ENCODE measurements at regions not wholly inside any gene's neighbourhood (a gene's known extent, or its start where the extent isn't known, plus 50 kb on each side); places are given as distances from the start of the nearest gene placed in this dataset.
"Not testable (repeated sequence)": the region's sequence is repeated elsewhere in the genome, so short reads cannot be mapped to it uniquely, and the experiment has no call there.

DNA sequence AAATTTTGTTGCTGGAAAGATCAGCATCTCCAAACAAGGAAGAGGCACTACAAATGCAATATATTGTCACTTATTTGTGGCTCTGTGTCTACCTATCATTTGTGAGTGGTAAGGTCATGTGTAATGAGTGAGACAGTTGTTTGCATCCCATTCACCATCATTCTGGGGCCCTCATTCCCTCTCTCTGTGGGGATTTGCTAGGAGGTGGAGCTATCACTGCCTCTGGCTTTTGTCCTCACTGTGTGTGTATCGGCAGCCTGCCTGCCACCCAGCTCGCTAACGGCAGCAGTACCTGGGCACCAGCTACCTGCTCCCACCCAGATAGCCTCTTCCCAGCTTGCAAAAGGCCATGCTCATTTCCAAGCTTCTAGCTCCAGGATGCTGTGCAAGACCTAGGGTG lies 379.2 kb upstream of the ZFHX3 start:
- no peak for DNase-seq

DNA sequence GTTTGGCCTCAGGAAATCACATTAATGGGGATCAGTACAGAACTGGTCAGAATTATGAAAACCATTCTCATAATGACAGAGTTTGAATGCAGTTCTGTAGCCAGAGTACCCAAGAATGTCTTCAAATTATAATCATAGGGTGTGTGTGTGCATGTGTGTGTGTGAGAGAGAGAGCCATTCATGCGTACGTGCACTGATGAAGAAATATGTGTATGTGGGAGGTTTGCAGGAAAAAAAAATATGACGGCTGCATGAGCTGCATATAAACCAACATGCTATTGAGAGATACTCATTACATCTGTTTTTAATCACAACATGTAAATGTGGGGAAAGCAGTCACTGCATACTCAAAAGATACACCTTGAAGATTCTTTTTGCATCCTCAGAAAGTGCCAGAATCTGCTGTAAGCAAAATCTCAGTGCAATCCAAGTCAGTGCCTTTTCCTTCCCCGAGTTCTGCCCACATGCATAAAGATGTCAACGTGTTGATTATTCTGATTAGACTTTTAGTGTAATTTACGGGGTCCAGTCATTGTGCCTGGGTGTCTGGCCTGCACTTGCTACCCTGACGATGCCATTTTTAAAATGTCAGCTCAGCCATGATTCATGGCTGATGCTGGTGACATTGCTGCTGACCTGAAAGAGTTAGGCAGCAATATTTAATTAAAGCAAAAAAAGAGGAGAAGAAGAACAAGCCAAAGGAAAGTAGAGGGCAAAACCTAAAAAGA lies 378.7 kb upstream of the ZFHX3 start:
- DNase-seq: no peak

DNA sequence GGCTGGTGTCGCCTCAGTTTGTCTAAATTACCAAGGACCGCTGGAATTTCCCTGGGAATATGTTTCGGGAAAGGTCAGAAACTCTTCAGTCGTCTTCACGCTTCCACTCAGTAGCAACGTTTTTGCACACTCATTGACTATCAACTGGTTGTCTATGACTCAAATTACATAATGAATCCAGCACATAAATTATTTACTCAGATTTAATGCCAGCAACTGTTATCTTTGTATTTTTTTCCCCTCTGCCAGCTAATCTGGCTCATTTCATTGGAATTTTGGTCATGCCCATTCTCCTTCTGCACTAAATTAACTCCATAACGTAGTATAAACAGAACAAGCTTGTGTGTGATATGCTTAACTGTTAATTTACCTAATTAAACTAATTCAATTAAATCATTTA lies 372.7 kb upstream of the ZFHX3 start:
- DNase-seq: no peak

DNA sequence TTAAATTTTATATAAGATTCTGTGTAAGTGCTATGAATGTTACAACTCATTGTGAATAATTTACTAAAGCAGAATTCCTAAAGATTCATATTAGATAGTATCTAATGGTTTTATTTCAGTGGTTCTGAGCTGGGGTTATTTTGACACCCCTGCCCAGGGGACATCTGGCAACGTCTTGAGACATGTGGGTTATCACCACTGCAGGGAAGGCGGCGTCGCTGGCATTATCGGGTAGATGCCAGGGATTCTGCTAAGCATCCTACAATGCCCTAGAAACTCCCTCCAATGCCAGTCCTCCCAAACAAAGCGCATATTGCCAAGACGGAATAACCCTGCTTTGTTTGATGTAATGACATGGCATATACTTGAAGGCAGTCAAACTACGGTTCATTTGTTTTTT lies 372.3 kb upstream of the ZFHX3 start:
- DNase-seq: no peak

DNA sequence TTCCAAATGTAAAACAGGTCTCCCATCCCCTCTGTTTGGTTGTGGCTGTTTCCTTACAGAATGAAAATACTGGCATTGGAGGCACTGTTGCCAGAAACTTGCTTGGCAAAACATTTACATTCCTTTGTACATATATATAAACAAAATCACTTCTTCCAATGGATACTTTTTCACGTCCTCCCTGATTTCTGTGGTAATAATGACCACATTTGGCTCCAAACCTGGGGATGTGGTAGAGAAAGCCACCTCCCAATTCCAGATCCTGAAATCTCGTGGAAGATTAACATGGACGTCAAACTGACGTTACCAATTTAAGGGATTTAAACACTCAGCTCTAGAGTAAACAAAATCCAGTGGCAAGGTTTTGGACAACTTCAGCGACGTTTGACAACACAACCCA lies 370.8 kb upstream of the ZFHX3 start:
- DNase-seq: no peak

DNA sequence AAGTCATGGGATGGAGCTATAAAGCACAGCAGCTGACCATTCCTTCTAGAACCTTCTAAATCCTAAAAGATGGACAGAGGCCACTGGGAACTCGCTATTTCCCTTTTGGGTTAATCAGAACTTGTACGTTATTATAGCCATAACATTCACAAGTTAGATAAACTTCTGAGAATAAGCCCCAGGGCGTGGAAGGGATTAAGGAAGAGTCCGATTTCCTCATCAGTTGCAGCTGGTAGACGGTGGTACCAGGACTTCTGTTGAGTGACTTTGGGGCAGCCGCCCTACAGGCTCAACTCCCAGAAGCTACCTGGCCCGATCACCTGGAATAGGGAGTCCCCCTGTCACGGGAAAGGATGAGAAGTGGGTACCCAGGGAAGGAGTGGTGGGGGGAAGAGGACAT lies 370.1 kb upstream of the ZFHX3 start:
- DNase-seq: no peak

DNA sequence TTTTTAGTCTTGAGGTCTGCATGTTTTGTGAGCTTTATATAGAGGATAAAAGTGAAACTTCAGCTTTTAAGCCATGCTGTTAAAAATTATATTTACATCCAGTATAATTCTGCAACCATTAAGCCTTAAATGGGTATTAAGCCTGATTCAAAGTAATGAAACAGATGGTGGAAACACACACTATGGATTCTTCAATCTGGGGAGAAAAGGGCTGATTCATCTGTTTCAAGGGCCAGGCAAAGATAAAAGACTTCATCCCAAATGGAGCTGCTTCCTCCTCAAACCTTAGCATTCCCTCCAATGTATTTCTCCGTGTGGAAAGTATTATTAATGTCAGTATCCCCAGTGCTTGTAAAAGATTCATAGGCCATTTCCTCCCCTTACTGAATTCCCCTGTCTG lies 367.4 kb upstream of the ZFHX3 start:
- no peak for DNase-seq

DNA sequence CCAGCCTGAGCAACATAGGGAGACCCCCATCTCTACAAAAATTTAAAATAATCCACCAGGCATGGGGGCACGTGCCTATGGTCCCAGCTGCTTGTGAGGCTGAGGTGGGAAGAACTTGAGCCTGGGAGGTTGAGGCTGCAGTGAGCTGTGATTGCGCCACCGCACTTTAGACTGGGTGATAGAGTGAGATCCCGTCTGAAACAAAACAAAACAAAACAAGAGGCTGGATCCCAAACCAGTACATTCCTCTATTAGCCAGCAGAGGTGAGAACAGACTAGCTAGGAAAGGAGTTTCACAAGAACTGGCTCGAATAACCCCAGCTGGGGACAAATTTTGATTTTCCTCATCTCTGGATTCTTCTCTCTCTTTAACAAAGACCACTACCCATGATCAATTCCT lies 366.7 kb upstream of the ZFHX3 start:
- no peak for DNase-seq

DNA sequence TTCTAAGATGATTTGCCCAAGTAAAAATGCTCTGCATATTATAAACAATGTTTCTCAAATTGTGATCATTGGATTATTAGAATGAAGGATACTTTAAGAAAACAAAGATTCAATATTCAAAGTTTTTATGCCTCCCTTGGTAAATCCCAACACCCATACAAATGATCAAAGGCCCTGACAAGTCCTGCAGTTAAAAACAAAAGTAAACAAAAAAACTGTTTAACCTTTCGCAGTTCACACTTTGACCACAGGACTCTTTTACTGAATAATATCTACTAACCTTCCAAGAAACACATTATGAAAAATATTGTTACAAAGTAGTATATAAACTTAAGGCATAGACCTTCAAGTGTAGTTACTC lies 365.9 kb upstream of the ZFHX3 start:
- DNase-seq: no peak

DNA sequence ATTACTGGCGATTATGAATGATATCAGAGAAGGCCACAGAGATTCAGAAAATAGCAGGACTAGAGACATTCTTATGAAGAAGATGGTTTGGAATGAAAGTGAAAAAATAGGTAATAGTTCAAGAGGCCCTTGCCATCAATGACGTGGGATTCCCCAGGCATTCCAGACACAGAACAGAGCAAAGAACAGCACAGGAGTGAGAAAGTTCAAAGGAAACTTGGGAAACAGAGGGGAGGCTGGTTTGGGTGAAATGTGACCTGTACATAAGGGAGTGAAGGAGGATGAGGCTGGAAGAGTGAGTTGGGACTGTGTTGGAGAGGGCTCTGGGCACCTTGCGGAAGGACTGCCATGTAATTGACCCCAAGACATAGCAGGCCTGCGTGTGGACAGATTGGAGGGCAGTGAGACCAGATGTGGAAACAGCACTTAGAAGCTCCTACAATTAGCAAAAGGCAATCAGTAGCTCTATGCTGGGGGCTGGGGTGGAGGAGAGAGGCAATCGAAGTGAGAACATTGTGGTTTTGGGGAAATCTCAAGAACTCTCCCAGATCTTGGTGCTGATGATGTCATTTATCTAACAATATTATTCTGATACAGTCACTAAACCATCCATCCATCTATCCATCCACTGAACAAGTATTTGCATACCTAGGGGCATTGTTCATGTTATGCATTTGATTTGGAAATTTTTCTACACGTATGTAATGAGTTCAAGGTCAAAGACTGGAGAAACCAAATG lies 365.3 kb upstream of the ZFHX3 start:
- DNase-seq: no peak

DNA sequence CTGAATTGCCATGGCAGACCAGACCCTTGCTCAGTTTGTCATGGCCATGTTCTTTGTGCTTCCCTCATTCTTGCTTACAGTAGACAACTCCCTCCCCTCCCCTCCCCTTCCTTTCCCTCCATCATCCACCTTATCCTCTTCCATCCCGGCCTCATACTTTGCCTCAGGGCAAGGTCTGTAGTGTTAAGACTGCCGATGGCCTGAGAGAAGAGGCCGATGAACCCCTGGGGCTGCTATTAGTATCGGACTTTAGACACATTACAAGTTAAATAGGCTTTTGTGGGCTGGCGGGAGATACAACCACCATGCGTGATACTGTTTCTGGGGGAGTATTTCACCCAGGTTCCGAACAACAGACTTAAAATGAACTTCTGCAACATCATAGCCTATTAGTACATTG lies 364.5 kb upstream of the ZFHX3 start:
- no peak for DNase-seq

DNA sequence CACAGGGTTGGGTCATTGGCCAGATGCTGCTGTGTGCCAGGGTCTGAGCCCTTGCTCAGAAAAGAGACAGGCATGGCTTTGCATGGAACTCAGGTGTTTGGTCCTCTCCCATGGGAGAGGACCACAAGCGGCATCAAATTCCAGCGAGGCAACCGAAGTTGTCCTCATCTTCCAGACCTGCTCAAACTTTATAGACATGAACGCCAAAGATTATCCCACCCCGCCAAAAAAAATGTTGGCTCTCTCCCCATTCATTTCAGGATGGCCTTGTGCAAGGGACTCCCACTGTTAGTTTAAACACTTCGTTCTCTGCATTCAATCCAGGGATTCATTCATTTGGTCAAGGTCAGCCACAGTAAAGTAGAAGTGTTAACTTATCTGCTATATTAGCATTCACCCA lies 360.8 kb upstream of the ZFHX3 start:
- DNase-seq: no peak

DNA sequence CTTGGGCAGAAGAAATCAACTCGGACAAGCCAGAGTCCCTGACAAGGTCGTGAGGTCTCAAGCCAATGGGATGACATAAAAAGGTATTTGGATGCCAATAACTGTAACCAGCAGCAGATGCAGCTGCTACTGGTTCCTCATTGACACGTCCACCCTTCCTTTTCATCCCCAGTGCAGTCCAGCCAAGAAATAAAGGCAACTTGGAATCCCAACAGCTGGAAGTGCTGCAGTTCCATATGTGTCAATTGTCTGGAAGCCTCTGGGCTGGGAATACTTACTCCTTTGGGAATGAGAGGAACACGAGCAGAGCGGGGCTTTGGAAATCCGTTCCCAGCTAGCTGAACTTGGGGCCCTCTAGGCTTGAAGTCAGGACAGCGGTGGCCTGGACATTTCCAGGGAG lies 360.4 kb upstream of the ZFHX3 start:
- DNase-seq: no peak

DNA sequence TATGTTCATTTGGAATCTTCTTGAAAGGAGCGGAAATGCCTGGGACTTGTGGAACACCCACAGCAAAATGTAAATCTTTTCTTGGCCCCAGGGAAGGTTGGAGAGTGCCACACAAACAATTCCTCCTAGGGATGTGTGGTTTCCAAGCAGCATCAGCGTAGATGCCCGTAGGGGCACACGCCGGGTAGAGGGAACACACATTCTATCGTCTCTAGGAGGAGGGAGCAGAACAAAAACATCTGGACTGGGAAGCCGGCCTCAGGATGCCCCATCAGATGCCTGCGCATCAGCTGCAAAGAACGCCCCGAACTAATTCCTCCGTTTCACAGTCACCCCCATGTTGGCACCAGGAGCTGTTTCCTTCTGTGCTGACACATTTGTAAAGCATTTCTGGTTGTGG lies 357.9 kb upstream of the ZFHX3 start:
- no peak for DNase-seq

DNA sequence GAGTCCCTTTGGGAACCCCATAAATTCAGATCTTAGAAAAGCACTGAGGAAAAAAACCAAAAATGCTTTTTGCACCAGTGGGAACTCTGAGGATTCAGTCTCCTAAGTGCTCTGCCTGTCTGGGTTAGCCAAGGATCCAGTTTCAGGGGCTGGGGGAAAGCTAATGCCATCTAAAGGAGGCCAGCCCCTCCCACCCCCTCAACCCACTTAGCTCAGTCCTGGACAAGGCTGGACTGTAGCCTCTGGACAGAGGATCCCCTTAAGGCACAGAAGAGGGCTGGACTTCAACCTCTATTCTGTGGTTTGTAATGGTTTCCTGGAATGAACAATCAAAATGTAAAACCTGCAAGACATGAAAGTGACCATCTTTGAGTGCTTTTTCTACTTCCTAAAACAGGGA lies 356.1 kb upstream of the ZFHX3 start:
- DNase-seq: no peak

DNA sequence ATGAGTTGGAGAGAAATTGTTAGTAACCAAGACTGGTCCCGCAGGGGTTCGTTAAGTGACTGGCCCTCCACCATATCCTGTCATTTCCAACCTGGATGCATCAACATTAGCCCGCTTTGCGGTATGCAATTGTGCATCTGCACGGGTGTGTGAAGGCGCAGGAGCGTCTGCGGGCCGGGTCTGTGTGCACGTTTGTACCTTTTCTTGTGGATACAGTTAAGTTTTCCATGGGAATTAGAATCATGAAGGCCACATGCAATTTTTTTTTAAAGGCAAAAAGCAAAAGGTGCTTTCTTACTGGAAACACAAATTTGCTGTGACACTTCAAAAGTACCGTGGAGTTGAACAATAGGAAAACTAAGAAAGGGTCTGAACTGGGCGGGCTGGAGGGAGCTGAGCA lies 355.4 kb upstream of the ZFHX3 start:
- DNase-seq: no peak

DNA sequence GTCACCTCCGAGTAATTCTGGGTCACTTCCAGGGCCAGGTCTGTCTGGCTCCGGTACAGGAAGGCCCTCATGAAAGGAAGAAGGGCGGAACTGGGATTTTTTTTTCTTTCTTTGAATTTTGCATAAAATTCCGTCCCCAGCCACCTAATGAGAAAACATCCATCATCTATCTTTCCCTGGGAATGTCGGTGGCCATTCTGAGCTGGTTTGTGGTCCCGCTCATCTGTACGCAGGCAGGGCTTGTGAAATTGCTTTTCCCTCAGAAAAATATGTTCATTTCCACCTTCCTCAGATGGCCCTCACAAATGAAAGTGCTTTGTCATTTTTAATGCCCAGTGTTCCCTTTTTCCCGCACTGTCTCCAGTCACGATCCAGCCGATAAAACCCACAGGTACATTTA lies 353.0 kb upstream of the ZFHX3 start:
- DNase-seq: no peak

DNA sequence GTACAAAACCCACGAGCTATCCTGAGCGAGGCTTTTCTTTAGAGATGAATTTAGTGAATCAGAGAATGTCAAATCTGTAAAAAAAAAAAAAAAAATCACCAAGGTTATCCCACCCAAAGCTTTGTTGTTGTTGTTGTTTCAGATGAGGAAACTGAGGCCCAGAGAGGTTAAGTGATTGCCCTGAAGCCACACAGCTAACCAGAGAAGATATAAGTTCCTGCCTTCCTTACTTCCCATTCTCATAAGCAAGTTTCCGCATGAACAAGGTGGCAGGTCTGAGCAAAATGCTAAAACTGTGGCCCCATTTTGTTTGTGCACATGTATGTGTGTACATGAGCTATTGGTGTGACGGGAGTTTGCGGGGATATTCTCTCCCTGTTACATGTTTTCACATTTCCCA lies 352.1 kb upstream of the ZFHX3 start:
- DNase-seq: no peak

DNA sequence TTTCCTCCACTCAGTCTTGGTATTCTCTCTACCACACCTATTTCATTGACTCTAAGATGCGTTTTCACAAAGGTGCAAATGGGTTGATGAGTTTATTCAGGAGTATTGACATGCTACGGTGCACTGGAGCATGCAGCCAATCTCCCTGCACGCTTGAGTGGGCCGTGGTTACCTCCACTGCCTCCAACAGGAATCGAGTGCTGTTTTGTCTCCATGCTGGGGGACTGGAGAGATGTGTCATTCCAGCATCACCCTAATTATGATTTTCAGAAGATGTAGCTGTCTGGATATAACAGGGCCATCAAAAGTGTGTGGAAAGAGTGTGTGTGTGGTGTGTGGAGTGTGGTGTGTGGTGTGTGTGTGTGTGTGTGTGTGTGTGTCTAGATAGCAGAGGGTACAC lies 351.6 kb upstream of the ZFHX3 start:
- DNase-seq: peak; percentile 3

DNA sequence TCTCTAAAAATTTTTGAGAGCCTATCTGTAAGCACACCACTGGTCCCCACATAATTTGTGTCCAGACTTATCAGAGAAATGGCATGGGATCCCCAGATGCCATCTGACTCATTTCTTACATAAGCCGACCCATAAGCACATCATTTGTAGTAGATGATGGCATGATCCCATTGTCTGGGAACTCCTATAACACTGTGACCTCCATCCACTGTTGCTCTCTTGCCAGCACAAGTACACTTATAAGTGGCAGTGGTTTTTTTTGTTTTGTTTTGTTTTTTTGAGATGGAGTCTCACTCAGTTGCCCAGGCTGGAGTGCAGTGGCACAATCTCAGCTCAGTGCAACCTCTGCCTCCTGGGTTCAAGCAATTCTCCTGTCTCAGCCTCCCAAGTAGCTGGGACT lies 350.7 kb upstream of the ZFHX3 start:
- not testable (repeated sequence) for DNase-seq

DNA sequence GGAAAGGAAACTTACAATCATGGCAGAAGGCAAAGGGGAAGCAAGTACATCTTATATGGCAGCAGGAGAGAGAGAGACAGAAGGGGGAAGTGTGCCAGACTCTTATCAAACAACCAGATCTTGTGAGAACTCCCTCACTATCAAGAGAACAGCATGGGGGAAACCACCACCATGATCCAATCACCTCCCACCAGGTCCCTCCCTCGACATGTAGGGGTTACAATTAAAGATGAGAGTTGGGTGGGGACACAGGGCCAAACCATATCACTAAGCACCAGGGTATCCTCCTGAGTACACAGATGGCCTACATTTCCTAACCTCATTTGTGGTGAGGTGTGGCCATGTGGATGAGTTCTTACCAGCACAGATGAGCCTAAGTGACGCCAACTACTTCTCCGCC lies 348.6 kb upstream of the ZFHX3 start:
- DNase-seq: no peak

DNA sequence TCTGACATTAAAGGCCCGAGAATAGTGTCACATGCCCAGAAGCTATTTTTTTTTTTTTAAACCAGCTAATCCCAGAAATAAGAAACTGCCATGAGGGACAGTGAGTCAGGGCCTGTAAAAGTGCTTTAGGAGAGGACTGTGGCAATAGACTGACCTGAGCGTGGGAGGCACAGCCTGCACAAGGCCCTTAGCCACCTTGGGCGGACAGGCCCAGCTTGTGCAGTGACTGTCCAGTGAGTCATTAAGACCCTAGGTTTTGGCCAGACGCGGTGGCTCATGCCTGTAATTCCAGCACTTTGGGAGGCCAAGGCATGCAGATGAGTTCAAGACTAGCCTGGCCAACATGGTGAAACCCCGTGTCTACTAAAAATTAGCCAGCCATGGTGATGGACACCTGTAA lies 343.0 kb upstream of the ZFHX3 start:
- DNase-seq: no peak

DNA sequence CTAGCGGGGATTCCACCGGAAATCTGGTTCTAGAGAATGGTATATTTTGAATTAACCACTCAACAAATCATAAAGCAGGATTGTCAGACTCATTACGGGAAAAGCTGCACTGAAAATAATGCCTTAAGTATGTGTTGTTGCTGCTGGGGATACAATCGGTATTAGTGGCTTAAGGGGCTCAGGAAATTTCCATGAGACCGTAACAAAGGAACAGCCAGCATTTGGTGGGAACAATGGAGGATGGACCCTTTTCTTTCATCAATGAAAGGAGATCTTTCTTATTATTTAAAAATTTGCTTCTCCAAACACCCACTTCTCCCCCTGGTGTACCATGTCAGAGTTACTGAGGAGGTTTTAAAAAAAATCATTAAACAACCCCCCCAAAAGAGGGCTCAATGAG lies 342.6 kb upstream of the ZFHX3 start:
- no peak for DNase-seq

DNA sequence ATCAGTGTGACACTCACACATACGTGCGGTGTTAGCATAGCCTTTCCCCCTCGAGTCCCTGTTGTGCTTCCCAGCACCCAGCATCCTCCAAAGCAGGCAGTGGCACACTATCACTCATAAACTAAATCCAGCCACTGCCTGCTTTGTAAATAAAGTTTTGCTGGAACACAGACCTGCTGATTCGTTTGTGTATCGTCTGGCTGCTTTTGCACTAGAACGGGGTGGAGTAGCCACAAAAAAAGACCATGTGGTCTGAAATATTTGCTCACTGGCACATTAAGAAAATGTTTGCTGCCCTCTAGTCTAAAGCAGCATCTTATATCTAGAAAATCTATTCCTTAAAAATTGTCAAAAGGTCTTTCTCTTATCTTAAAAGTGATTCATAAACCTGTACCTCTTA lies 341.2 kb upstream of the ZFHX3 start:
- DNase-seq: no peak

DNA sequence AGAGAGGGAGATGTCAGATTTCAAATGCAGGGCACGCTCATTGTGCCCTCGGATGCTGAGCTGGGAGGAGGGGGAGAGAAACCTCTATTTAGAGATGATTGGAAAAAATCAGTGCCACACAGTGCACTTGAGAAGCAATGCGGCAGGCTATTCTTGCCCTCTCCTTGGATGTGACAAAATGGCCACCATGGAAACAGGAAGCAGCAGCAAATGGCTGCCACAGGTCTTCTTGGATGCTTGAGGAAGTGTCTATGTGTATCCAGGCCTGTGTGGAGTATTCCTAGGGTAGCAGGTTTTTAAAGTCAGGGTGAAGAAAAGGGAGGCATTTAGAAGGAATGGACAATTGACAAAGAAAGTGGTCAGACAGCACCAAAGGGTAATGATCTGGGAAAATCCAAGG lies 340.1 kb upstream of the ZFHX3 start:
- DNase-seq: no peak
